SHP77 (cell line): ENCODE measurements at regions not wholly inside any gene's neighbourhood (a gene's known extent, or its start where the extent isn't known, plus 50 kb on each side); places are given as distances from the start of the nearest gene placed in this dataset.

Source experiments
- DNase-seq, 2 experiments: peaks; one replicate each; lab custom pipeline; 2025; lab: John Stamatoyannopoulos, UW

DNA sequence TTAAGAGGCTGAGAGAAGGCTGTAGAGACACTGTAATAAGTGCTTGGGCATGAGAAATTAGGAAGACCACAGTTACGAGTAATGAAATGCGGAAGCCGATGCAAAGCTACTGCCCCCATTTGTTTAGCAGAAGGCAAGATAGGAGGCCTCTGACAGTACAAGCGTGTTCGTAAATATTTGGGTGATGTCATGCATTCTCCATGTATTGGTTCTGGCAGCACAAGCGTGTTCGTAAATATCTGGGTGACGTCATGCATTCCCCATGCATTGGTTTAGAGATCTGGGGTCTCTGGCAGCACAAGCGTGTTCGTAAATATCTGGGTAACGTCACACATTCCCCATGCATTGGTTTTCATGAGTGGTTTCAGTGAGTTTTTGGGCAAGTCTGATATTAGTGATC is 661.5 kb upstream of the FRG1 start:
- DNase-seq, result no peak

GRCh38 chr4:189285377-189285776 is 655.3 kb upstream of the FRG1 start:
- DNase-seq, result no peak

DNA sequence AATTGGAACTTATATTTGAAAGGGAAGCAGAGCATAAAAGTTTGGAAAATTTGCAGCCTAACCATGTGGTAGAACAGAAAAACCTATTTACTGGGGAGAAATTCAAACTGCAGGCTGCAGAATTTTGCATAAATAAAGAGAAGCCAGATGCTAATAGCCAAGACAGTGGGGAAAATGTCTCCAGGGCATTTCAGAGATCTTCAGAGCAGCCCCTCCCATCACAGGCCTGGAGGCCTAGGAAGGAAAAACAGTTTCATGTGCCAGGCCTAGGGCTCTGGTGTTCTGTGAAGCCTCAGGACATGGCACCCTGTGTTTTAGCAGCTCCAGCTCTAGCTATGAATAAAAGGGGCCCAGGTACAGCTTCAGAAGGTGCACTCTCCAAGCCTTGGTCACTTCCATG is 648.7 kb upstream of the FRG1 start:
- DNase-seq, result no peak

DNA sequence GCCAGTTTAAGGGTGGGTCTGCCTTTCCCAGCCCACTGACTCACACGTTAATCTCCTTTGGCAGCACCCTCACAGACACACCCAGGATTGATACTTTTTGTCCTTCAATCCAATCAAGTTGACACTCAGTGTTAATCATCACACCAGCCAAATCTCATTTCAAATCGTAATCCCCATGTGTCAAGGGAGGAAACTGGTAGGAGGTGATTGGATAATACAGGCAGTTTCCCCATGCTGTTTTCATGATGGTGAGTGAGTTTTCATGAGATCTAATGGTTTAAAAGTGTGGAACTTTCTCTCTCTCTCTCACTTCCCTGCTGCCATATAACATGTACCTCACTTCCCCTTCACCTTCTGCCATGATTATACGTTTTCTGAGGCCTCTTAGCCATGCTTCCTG is 647.2 kb upstream of the FRG1 start:
- no peak for DNase-seq

DNA sequence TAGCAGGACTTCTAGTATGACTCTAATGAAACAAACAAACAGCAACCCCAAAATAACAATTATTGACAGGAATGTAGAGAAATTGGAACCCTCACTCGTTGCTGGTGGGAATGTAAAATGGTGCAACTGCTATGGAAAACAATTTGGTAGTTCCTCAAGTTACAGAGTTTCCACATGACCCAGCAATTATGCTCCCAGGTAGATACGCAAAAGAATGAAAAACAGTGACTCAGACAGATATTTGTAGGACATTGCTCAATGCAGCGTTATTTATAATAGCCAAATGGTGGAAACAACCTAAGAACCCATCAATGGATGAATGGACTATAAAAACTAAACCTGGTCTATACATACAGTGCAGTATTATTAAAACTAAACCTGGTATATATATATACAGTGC is 646.1 kb upstream of the FRG1 start:
- DNase-seq, result no peak

- DNase-seq, result no peak
Measured at GRCh38 chr4:189299706-189300105, 641.0 kb upstream of the FRG1 start.

DNA sequence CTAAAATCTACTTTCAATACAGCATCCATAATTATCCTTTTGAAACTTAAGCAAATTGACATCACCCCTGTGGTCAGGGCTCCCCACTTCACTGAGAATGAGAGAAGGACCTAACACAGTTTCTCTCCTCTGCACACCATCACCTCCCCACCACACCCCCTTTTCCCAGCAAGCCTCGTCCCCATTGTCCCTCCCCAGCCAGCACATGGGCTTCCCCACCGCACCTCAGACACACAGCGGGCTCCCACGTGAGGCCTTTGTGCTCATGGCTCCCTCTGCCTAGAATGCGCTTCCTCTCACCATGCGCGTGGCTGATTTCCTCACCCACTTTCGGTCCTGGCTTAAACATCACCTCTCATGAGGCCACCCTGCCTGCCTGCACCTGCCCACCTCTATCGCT is 639.0 kb upstream of the FRG1 start:
- no peak for DNase-seq

DNA sequence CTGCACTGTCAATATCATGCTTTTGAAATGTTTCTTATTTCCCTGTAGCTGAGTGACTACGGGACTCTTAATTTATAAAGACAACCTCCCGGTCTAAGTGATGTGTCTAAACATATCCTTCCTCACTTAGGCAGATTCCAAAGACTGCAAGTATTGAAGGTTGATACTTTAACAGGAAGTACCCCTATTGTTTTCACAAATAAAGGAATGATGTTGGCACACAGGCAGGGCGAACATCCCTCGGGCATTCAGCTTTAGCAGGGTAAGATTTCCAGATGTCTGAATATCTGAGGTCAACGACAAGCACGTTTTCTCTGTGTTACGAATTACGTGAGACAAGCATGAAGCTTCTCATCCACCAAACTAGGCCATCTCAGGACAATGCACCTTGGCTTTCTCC is 638.0 kb upstream of the FRG1 start:
- DNase-seq, result no peak

DNA sequence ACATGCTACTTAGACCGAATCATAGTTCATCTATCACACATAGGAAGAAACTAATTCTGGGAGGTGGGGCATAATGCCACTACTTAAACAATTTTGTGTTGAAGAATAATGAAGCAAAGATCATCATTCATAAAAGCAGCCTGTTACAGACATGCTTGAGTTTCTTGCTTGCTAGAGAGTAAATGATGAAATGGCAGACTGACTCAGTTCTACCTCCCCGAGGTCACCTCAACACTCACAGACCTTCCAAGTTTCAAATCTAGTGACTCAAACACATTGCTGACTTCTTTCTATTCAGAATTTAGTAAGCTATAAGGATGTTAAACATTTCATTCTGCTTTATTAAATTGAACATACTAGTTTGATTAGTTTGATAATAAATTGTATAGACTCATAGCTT is 636.5 kb upstream of the FRG1 start:
- no peak for DNase-seq

DNA sequence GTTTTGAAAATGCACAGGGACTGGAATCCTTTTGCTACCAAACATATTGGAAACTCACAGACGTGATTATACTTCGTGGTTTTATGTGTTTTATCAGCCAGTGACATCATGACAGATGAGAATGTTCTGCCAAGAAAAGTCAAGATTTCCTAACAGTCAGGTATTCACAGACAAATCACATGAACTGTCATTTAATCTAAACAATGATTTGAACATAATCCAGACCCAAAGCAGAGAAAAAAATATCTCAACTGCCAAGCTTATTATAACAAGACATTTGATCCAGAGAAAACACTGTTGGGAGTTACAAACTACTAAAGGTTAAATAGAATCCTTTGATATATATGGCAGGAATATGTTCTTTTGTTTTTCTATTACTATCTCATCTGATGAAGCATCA is 635.9 kb upstream of the FRG1 start:
- no peak for DNase-seq

DNA sequence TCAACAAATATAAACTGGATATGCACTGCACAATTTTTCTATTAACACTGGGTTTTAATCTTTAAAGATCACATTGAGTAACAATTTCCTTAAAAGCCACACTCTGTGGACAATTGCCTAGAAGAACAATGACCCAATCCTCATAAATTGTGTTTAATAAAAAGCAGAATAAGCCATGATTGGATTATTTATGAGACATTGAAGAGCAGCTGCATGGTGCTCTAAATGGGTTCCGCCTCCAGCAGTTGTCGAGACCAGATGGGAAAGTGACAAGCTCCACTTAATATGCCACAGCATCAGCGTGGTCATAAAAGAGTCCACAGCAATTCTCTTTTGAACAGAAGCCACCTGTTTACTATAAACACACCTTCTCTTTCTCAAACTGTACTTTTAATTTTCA is 635.2 kb upstream of the FRG1 start:
- no peak for DNase-seq

DNA sequence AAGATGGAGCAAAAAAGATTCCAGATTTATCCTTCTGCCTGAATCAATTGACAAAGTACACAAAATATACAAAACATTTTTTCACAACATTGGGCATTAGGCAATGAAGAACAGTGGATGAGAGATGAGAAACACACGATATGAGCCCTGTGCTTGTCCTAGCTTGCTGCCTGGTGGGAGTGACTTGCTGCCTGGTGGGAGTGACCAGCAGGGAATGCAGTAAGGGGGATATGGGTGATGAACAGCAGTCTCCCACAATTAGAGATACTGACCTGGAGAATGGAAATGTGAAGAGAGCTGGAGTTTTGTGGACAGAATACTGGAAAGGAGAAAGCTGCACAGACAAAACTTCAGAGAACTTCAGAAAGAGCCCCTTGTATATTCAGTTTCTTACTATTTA is 629.4 kb upstream of the FRG1 start:
- DNase-seq, result no peak

DNA sequence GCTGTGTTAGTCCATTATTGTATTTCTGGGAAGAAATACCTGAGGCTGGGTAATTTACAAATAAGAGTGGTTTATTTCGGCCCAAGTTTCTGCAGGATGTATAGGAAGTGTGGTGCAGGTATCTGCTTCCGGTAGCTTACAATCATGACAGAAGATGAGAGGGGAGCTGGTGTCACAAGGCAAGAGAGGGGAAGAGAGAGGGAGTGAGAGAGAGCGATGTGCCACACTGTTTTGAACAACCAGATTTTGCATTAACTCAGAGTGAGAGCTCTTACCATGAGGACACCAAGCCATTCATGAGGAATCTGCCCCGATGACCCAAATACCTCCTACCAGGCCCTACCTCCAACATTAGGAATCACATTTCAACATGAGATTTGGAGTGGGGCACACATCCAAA is 627.6 kb upstream of the FRG1 start:
- DNase-seq, result no peak

GRCh38 chr4:189313861-189314513 is 626.7 kb upstream of the FRG1 start:
- no peak for DNase-seq

- no peak for DNase-seq
Measured at GRCh38 chr4:189322426-189322825, 618.2 kb upstream of the FRG1 start.

- DNase-seq, result no peak
Measured at GRCh38 chr4:189341881-189342280, 598.8 kb upstream of the FRG1 start.

- DNase-seq, result no peak
Measured at GRCh38 chr4:189355590-189355989, 585.1 kb upstream of the FRG1 start.

- no peak for DNase-seq
Measured at GRCh38 chr4:189362364-189362763, 578.3 kb upstream of the FRG1 start.

GRCh38 chr4:189364032-189364449 is 576.6 kb upstream of the FRG1 start:
- DNase-seq, result no peak

DNA sequence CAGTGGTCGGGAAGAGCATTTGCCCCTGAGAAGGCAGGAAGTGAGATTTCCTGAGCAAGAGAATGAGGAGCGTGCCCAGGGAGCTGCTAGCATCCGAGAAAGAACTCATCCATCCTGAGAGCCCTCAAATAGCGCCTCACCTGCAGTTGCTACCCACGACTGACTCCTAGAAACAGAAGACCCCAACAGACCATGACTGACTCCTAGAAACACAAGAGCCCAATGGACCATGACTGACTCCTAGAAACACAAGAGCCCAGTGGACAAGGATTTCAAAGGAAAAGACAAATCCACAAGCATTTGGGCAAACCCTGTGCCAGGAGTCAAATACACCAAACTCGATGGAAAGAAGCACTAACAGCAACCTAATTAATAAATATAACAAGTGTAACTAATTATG is 575.2 kb upstream of the FRG1 start:
- DNase-seq, result no peak

DNA sequence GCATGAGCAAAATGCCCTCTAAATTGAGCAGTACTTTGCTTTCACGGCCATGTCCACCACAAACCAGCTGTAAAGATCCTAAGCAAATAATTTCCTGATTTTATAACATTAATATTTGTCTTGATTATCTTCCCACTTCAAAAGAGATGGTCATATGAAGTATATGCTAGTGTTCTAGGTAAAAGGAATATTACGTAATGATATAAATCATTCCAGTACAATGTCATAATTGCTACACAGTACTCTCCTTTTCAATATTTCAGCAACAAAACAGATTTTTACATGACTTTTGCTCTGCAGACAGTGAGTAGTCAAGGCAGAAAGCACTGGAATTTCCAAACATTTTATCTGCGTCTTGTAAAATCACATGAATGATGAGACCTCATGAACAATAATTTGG is 572.8 kb upstream of the FRG1 start:
- no peak for DNase-seq

DNA sequence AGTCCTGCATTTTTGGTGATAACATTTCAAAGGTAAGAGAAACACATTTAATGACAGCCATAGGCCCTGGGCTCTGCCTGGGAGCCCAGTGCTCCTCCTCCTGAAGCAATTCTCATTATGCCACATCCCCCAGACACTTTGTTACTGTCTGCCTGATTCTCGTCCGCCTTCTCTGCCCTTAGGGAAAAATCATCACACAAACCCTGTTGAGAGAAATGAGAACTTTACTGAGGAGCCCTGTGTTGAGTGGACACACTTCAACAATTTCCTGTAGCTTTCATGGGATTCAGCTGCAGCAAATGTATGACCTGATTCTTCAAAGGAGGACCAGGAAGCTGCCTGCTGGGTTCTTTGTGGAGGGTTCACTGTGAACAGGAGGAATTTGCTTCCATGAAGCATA is 566.5 kb upstream of the FRG1 start:
- no peak for DNase-seq

GRCh38 chr4:189376901-189377300 is 563.8 kb upstream of the FRG1 start:
- no peak for DNase-seq

GRCh38 chr4:189377569-189377968 is 563.1 kb upstream of the FRG1 start:
- no peak for DNase-seq

- DNase-seq, result no peak
Measured at GRCh38 chr4:189385098-189385497, 555.6 kb upstream of the FRG1 start.
